Endothelial cell of umbilical vein (primary cell): ENCODE measurements at regions not wholly inside any gene's neighbourhood (a gene's known extent, or its start where the extent isn't known, plus 50 kb on each side); places are given as distances from the start of the nearest gene placed in this dataset.

ENCODE experiments used
- BruUV-seq: library from RNA; stranded (reverse); fragments of 400-500 nt; replicated peaks from 2 replicates; lab custom pipeline; 2021; lab: Mats Ljungman, UMichigan
- CTCF ChIA-PET: fragments of 300-600, 350-600 bp; sonication (Branson Sonifier 250); formaldehyde crosslinking; loops from one replicate; lab custom pipeline; 2021; ENCODE audit warnings: antibody characterized with exemption, inconsistent platforms; lab: Charles Lee
- POLR2A ChIA-PET: fragments of 300-600, 350-600 bp; sonication (Branson Sonifier 250); formaldehyde crosslinking; loops from one replicate; lab custom pipeline; 2021; ENCODE audit warnings: antibody characterized with exemption, inconsistent platforms; lab: Charles Lee
- DNase-seq: peaks from one replicate; pipeline ENCODE4 v3.0.0-alpha.2; 2011; ENCODE audit warnings: low read depth, low spot score
- FAIRE-seq: peaks from 2 replicates; lab custom pipeline; 2011; peaks lifted over from hg19 to GRCh38; lab: Jason Lieb, UNC
- H2AFZ ChIP-seq: 2 replicates; pipeline ENCODE4 v1.6.0; 2012; ENCODE audit warnings: low read depth, low read length, control low read depth, inconsistent platforms
- H3K27ac ChIP-seq: 2 replicates; pipeline ENCODE4 v1.5.1; 2011; ENCODE audit warnings: low read depth, mild to moderate bottlenecking, control low read depth, low read length, moderate library complexity; ENCODE audit not compliant: insufficient read depth
- H3K27me3 ChIP-seq, 2 experiments: 2 replicates each; pipeline versions ENCODE4 v1.6.0 to v1.6.1; 2011; ENCODE audit warnings: low read length in 2 of 2, mixed read lengths in 1 of 2; ENCODE audit not compliant: control insufficient read depth in 2 of 2, insufficient read depth in 2 of 2
- H3K36me3 ChIP-seq, 2 experiments: 2 replicates in 1 of 2; 3 replicates in 1 of 2; pipeline ENCODE4 v1.5.1; 2011; ENCODE audit warnings: low read length in 2 of 2, mild to moderate bottlenecking in 1 of 2, moderate library complexity in 1 of 2; ENCODE audit not compliant: control insufficient read depth in 2 of 2, insufficient read depth in 2 of 2; ENCODE audit errors: extremely low read depth in 1 of 2
- H3K4me1 ChIP-seq: 3 replicates; pipeline ENCODE4 v1.5.1; 2011; ENCODE audit warnings: mild to moderate bottlenecking, low read length; ENCODE audit not compliant: control insufficient read depth, insufficient read depth; ENCODE audit errors: extremely low read depth
- H3K4me2 ChIP-seq: 2 replicates; pipeline ENCODE4 v1.6.1; 2011; ENCODE audit warnings: low read length, control low read depth, mixed read lengths; ENCODE audit not compliant: insufficient read depth
- H3K4me3 ChIP-seq, 3 experiments: fragments of 200-600 bp in 1 of 3; sonication (generic), shearing (Covaris generic) in 1 of 3; replicated peaks in 1 of 3; 2 replicates each; pipeline ENCODE4 v1.5.1; 2011 to 2016; ENCODE audit warnings: control low read depth in 3 of 3, low read length in 3 of 3, mild to moderate bottlenecking in 2 of 3, inconsistent platforms in 1 of 3, low read depth in 1 of 3, moderate library complexity in 1 of 3; ENCODE audit not compliant: insufficient read depth in 1 of 3
- H3K79me2 ChIP-seq: 2 replicates; pipeline ENCODE4 v1.6.0; 2012; ENCODE audit warnings: low read length, inconsistent platforms; ENCODE audit not compliant: control insufficient read depth, insufficient read depth
- H3K9ac ChIP-seq: replicated peaks from 2 replicates; pipeline ENCODE3; 2011; ENCODE audit warnings: low read length, control low read depth; ENCODE audit not compliant: insufficient read depth; ENCODE audit errors: extremely low read depth
- H3K9me1 ChIP-seq: replicated peaks from 3 replicates; pipeline ENCODE4 v1.6.0; 2011; ENCODE audit warnings: mild to moderate bottlenecking, low read length; ENCODE audit not compliant: control insufficient read depth, insufficient read depth; ENCODE audit errors: extremely low read depth
- H3K9me3 ChIP-seq: replicated peaks from 2 replicates; pipeline ENCODE4 v1.5.1; 2012; ENCODE audit warnings: low read length, inconsistent platforms; ENCODE audit not compliant: control insufficient read depth, insufficient read depth
- H4K20me1 ChIP-seq: replicated peaks from 2 replicates; pipeline ENCODE3; 2011; ENCODE audit warnings: mild to moderate bottlenecking, low read length; ENCODE audit not compliant: control insufficient read depth, insufficient read depth; ENCODE audit errors: extremely low read depth
- EZH2 ChIP-seq: IDR thresholded peaks from 2 replicates; pipeline ENCODE4 v1.6.1; 2012; ENCODE audit warnings: borderline replicate concordance, low read depth, mild to moderate bottlenecking, moderate library complexity, low read length, inconsistent platforms; ENCODE audit not compliant: severe bottlenecking
- FOS ChIP-seq: IDR thresholded peaks from 2 replicates; pipeline ENCODE4 v1.6.1; 2011; ENCODE audit warnings: mild to moderate bottlenecking, low read length, moderate library complexity, borderline replicate concordance; ENCODE audit not compliant: insufficient read depth
- GATA2 ChIP-seq: IDR thresholded peaks from 2 replicates; pipeline ENCODE4 v1.7.0; 2011; ENCODE audit warnings: low read depth, mild to moderate bottlenecking, moderate library complexity, mixed read lengths, low read length; ENCODE audit not compliant: insufficient read length, insufficient read depth
- JUN ChIP-seq: IDR thresholded peaks from 2 replicates; pipeline ENCODE4 v1.6.1; 2011; ENCODE audit warnings: borderline replicate concordance, low read depth; ENCODE audit not compliant: insufficient read length, insufficient read depth
- MYC ChIP-seq: IDR thresholded peaks from one replicate; pipeline ENCODE4 v1.6.1; 2011; ENCODE audit warnings: mild to moderate bottlenecking, low read depth, low read length
- POLR2A ChIP-seq: IDR thresholded peaks from 2 replicates; pipeline ENCODE4 v1.6.1; 2012; ENCODE audit warnings: low read depth, mild to moderate bottlenecking, control low read depth, low read length
- POLR2AphosphoS5 ChIP-seq: IDR thresholded peaks from 2 replicates; pipeline ENCODE4 v1.6.1; 2012; ENCODE audit warnings: low read depth, mild to moderate bottlenecking, control low read depth, low read length, moderate library complexity; ENCODE audit not compliant: insufficient read depth
- dilution Hi-C: fragments of 300-500 bp; cut with MboI; formaldehyde crosslinking; loops from one replicate; pipeline ENCODE4 v1.15.0; 2019; ENCODE audit warnings: low sequenced_read_pairs; ENCODE audit not compliant: extremely low pct_ligation_motif_present
- intact Hi-C: fragments of 100-400 bp; cut with micrococcal nuclease; formaldehyde crosslinking; loops from one replicate; pipeline ENCODE4 v1.10.0; 2022
- TF ChIP-seq, protein P1 (sequence below): IDR thresholded peaks from 2 replicates; pipeline ENCODE4 v1.6.1; 2011; ENCODE audit not compliant: insufficient read depth, insufficient read length
- TF ChIP-seq, protein P2 (sequence below), 2 donors: IDR thresholded peaks; 1 replicate in 1 of 2; 2 replicates in 1 of 2; pipeline ENCODE4 v1.5.1; 2011; ENCODE audit warnings: low read length in 2 of 2, mild to moderate bottlenecking in 2 of 2, moderate library complexity in 2 of 2, control low read depth in 1 of 2, inconsistent platforms in 1 of 2, low read depth in 1 of 2; ENCODE audit not compliant: insufficient read depth in 1 of 2; ENCODE audit errors: extremely low read depth in 1 of 2

DNA sequence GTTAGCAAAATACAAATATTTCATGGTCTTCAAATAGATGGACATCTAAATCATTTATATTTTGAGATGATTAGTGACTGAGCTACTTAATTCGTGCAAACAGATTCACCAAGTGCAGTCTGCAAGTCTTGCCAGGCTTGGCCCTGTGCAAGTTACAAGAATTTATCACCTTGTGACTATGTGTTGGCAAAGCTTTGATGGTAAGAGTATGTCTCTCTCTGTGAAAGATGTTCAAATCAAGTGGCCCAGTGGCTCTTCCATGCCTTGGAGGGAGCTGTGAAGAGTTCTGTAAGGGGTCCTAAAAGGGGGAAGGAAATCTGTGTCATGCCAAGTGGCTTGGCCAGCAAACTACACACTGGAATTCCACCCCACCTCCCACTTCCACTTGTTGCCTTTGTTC, 397.3 kb downstream of the TYW1 start:
- Histone ChIP-seq H3K36me3 (no peaks in the 10 kb centered on the region), H3K9me3 (no peaks in the 10 kb centered on the region), H3K4me1 (no peaks in the 10 kb centered on the region), H3K27me3 (no peaks in the 10 kb centered on the region), H4K20me1 (no peaks in the 10 kb centered on the region), H2AFZ (no peak overlapping the region), H3K4me3 (no peak overlapping the region), H3K79me2 (no peaks in the 10 kb centered on the region), H3K27ac (no peak overlapping the region), H3K9me1 (no peaks in the 10 kb centered on the region), H3K4me2 (no peak overlapping the region), H3K9ac (no peak overlapping the region)
- ChIA-PET CTCF (no interaction called here), POLR2A (no interaction called here)
- intact Hi-C loops (no loop called here), dilution Hi-C loops (no loop called here)
- no peak for FAIRE-seq
- no peak for DNase-seq
- no peak for TF ChIP-seq MYC
- no peak for TF ChIP-seq JUN
- TF ChIP-seq POLR2A, result no peak
- TF ChIP-seq, protein P1, sequence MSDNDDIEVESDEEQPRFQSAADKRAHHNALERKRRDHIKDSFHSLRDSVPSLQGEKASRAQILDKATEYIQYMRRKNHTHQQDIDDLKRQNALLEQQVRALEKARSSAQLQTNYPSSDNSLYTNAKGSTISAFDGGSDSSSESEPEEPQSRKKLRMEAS, result no peak
- TF ChIP-seq POLR2AphosphoS5, result no peak
- no peak for TF ChIP-seq EZH2
- TF ChIP-seq, protein P2, sequence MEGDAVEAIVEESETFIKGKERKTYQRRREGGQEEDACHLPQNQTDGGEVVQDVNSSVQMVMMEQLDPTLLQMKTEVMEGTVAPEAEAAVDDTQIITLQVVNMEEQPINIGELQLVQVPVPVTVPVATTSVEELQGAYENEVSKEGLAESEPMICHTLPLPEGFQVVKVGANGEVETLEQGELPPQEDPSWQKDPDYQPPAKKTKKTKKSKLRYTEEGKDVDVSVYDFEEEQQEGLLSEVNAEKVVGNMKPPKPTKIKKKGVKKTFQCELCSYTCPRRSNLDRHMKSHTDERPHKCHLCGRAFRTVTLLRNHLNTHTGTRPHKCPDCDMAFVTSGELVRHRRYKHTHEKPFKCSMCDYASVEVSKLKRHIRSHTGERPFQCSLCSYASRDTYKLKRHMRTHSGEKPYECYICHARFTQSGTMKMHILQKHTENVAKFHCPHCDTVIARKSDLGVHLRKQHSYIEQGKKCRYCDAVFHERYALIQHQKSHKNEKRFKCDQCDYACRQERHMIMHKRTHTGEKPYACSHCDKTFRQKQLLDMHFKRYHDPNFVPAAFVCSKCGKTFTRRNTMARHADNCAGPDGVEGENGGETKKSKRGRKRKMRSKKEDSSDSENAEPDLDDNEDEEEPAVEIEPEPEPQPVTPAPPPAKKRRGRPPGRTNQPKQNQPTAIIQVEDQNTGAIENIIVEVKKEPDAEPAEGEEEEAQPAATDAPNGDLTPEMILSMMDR (IDR thresholded peaks at IDR 0.05; ENCODE audit: extremely low read depth in 1 of 2, insufficient read depth in 1 of 2, low read depth in 1 of 2, low read length in 2 of 2), result no peak
- no peak for TF ChIP-seq FOS
- no peak for TF ChIP-seq GATA2
- no TSS peak for BruUV-seq
